Esophagus (tissue), 2 donors: ENCODE measurements at regions not wholly inside any gene's neighbourhood (a gene's known extent, or its start where the extent isn't known, plus 50 kb on each side); places are given as distances from the start of the nearest gene placed in this dataset.

Experiments
- H3K27ac ChIP-seq, 2 donors: one replicate each; pipeline ENCODE4 v1.5.1; 2013; ENCODE audit warnings: low read depth in 2 of 2, mild to moderate bottlenecking in 2 of 2, inconsistent platforms in 1 of 2, low read length in 1 of 2, moderate library complexity in 1 of 2
- H3K27me3 ChIP-seq, 2 donors: one replicate each; pipeline ENCODE4 v1.6.1; 2013; ENCODE audit warnings: low read length in 2 of 2, control low read depth in 1 of 2, mild to moderate bottlenecking in 1 of 2; ENCODE audit not compliant: insufficient read depth in 2 of 2, control insufficient read depth in 1 of 2
- H3K36me3 ChIP-seq, 2 donors: one replicate each; pipeline ENCODE4 v1.6.1; 2013; ENCODE audit warnings: low read length in 1 of 2; ENCODE audit not compliant: control insufficient read depth in 2 of 2, insufficient read depth in 2 of 2
- H3K4me1 ChIP-seq, 2 donors: one replicate each; pipeline ENCODE4 v1.6.1; 2013; ENCODE audit warnings: low read length in 1 of 2; ENCODE audit not compliant: control insufficient read depth in 2 of 2, insufficient read depth in 2 of 2
- H3K4me3 ChIP-seq, 2 donors: one replicate each; pipeline ENCODE4 v1.5.1; 2013; ENCODE audit warnings: low read length in 2 of 2, mild to moderate bottlenecking in 2 of 2, low read depth in 1 of 2, moderate library complexity in 1 of 2
- H3K9me3 ChIP-seq, 2 donors: one replicate each; pipeline ENCODE4 v1.6.1; 2013; ENCODE audit warnings: mild to moderate bottlenecking in 2 of 2, low read depth in 1 of 2, low read length in 1 of 2, moderate library complexity in 1 of 2; ENCODE audit not compliant: control insufficient read depth in 2 of 2, insufficient read depth in 1 of 2
- WGBS, 2 donors: extraction: QIAGEN DNeasy Blood & Tissue Kit; methylation state at CpG; one replicate each; pipeline ENCODE4 v1.1.7; 2013; 5-methylcytosine and 5-hydroxymethylcytosine counted together
- donor health status: healthy with polysubstance abuse.
- donor health status: Bipolar disorder and iron deficiency.

GRCh38 chr4:166153548-166153947 is 280.5 kb downstream of the TLL1 start:
- no peaks in the 10 kb centered on the region for H3K27me3 ChIP-seq
- H3K4me3 ChIP-seq, result no peak overlapping the region
- no peaks in the 10 kb centered on the region for H3K36me3 ChIP-seq
- peak overlapping the region in 1 of 2 donors; percentile 42 for H3K27ac ChIP-seq
- no peaks in the 10 kb centered on the region for H3K9me3 ChIP-seq
- H3K4me1 ChIP-seq, result no peaks in the 10 kb centered on the region

GRCh38 chr4:166162327-166162726 is 289.3 kb downstream of the TLL1 start:
- no peak overlapping the region for H3K4me3 ChIP-seq
- no peaks in the 10 kb centered on the region for H3K9me3 ChIP-seq
- H3K36me3 ChIP-seq, result no peaks in the 10 kb centered on the region
- no peaks in the 10 kb centered on the region for H3K4me1 ChIP-seq
- H3K27ac ChIP-seq, result no peak overlapping the region
- 50 to 51% methylated on average over 4 of the region's 4 CpGs for WGBS, 2 donors
- no peaks in the 10 kb centered on the region for H3K27me3 ChIP-seq

- no peak overlapping the region for H3K27ac ChIP-seq
- H3K36me3 ChIP-seq, result no peaks in the 10 kb centered on the region
- H3K4me1 ChIP-seq, result no peaks in the 10 kb centered on the region
- no peaks in the 10 kb centered on the region for H3K27me3 ChIP-seq
- no peaks in the 10 kb centered on the region for H3K9me3 ChIP-seq
- WGBS, 2 donors, result 1 to 2% methylated on average over 7 of the region's 7 CpGs
- no peak overlapping the region for H3K4me3 ChIP-seq
Measured at GRCh38 chr4:166165829-166166420, 292.9 kb downstream of the TLL1 start.

GRCh38 chr4:166169111-166169510 is 296.1 kb downstream of the TLL1 start:
- Histone ChIP-seq H3K27ac (no peak overlapping the region), H3K36me3 (no peaks in the 10 kb centered on the region), H3K9me3 (no peaks in the 10 kb centered on the region), H3K4me1 (no peaks in the 10 kb centered on the region), H3K27me3 (no peaks in the 10 kb centered on the region), H3K4me3 (no peak overlapping the region)
- 55 to 58% methylated on average over 3 of the region's 3 CpGs for WGBS, 2 donors

DNA sequence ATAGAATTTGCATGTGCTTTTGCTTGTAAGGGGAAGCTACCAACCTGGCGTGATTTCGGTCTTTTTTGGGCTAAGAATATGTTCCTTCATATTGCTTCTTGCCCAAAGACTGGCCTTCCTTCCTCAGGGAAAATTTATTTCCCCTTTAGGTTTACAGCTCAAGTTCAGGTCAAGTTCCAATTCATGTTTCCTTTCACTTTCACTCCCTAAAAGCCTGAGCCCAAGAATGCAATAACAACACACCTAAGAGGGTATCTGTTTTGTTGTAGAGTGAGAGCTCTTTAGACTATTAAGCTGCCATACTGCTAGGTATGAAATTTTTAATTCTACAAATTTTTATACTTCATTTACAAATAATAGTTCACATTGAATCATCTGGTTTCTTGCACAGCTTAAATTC is 299.6 kb downstream of the TLL1 start:
- H3K4me1 ChIP-seq, result no peaks in the 10 kb centered on the region
- H3K4me3 ChIP-seq, result no peak overlapping the region
- H3K36me3 ChIP-seq, result no peaks in the 10 kb centered on the region
- no peaks in the 10 kb centered on the region for H3K27me3 ChIP-seq
- H3K9me3 ChIP-seq, result no peaks in the 10 kb centered on the region
- H3K27ac ChIP-seq, result no peak overlapping the region
- WGBS, 2 donors, result 33 to 73% methylated on average over 2 of the region's 2 CpGs

DNA sequence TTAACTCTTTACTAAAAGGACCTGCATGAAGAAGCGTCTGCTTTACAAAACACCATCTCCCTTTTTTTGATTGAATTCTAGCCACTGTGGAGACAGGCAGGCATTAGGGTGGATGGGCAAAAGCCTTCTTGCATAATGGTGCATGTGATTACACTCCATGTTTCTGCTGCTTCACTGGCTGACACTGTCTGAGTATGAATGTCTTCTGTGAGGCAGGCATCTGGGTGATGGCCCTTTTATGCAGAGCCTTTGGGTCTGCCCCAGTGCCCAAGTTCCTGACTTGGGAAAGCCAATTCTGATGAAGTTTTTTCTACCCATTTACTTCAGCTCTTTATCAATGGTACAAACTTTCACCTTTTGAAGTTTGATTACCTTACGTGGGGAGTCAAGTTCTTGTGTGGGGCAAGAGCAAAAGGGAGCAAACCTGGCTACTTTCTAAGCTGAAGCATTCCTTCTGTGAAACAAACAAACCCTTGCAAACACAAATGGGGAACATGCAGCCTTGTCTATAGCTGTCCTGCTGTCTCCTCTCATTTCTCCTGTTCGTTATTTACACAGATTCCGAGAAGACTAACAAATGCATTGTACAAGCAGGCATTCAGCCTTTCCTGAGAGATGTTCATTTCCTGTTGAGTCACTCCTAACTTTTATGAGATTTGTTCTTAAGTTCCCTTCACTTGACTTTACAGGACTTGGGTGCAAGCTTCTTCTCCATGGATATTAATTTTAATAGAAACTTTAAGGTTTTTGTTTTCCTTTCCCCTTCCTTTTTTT is 301.9 kb downstream of the TLL1 start:
- no peaks in the 10 kb centered on the region for H3K27me3 ChIP-seq
- no peaks in the 10 kb centered on the region for H3K36me3 ChIP-seq
- H3K4me1 ChIP-seq, result no peaks in the 10 kb centered on the region
- no peak overlapping the region for H3K4me3 ChIP-seq
- WGBS, 2 donors, result 52 to 65% methylated on average over 4 of the region's 4 CpGs
- no peaks in the 10 kb centered on the region for H3K9me3 ChIP-seq
- H3K27ac ChIP-seq, result no peak overlapping the region

DNA sequence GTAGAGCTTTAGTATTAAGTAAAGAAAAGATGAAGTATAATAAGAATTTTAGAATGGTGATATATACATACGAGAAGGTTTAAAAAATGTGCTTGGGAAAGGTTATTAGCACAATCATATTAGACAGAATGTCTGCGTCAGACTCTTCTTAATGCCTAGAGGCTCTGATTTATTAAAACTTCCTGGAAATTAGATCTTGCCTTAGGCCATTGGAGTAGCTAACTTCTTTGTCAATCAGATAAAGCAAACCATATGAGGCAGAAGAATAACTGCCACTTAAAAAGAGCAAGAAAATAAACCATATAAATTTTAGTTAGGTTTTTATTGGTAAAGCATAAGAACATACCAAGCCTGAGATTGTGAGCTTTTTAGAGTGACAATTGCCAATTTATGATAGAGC is 309.1 kb downstream of the TLL1 start:
- WGBS, 2 donors, result 69 to 75% methylated on average over 2 of the region's 2 CpGs
- Histone ChIP-seq H3K27me3 (no peaks in the 10 kb centered on the region), H3K4me3 (no peak overlapping the region), H3K9me3 (no peaks in the 10 kb centered on the region), H3K27ac (no peak overlapping the region), H3K4me1 (no peaks in the 10 kb centered on the region), H3K36me3 (no peaks in the 10 kb centered on the region)

DNA sequence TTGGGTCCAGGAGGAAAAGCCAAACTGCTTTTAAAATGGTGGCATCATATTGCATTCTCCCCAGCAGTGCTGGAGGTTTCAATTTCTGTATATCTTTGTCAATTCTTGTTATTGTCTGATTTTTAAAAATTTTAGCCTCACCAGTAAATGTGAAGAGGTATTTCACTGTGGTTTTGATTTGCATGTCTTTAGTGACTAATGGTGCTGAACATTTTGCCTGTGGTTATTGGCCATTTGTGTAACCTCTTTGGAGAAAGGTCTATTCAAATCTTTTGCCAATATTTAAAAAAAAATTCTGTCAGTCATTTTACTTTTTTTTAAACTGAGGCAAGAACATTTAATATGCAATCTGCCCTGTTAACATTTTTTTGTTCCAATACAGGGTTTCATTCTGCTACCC is 322.1 kb downstream of the TLL1 start:
- H3K9me3 ChIP-seq, result no peaks in the 10 kb centered on the region
- H3K4me1 ChIP-seq, result no peaks in the 10 kb centered on the region
- H3K4me3 ChIP-seq, result no peak overlapping the region
- H3K27ac ChIP-seq, result no peak overlapping the region
- no peaks in the 10 kb centered on the region for H3K36me3 ChIP-seq
- H3K27me3 ChIP-seq, result no peaks in the 10 kb centered on the region

- WGBS, 2 donors, result 68 to 73% methylated on average over 3 of the region's 3 CpGs
- H3K4me3 ChIP-seq, result no peak overlapping the region
- no peaks in the 10 kb centered on the region for H3K36me3 ChIP-seq
Measured at GRCh38 chr4:166197166-166197565, 324.1 kb downstream of the TLL1 start.

DNA sequence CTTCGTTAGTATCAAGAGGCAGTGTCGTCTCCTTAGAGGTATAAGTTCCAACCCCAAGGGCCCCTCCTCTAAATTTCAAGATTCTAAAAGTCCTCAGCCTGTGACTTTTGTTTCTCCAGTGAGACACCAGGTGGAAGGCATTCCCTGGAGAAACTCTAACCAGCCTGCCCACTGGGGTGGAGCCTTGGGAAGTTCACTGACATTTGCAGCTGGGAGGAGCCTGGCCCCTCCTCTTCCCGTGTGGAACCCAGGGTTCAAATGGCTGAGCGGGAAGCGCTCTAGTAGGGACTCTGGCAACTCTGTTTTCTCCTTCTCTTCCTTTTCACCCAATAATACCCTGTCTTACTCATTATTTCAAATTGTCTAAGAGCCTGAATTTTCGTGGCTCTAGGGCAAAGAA is 325.0 kb downstream of the TLL1 start:
- no peaks in the 10 kb centered on the region for H3K36me3 ChIP-seq
- no peaks in the 10 kb centered on the region for H3K27me3 ChIP-seq
- H3K4me1 ChIP-seq, result no peaks in the 10 kb centered on the region
- WGBS, 2 donors, result 86 to 87% methylated on average over 6 of the region's 6 CpGs
- no peak overlapping the region for H3K27ac ChIP-seq
- no peaks in the 10 kb centered on the region for H3K9me3 ChIP-seq
- no peak overlapping the region for H3K4me3 ChIP-seq

More at GRCh38 chr4:166197166-166197565, 324.1 kb downstream of the TLL1 start:
- no peak overlapping the region for H3K27ac ChIP-seq
- no peaks in the 10 kb centered on the region for H3K9me3 ChIP-seq
- no peaks in the 10 kb centered on the region for H3K27me3 ChIP-seq
- H3K4me1 ChIP-seq, result no peaks in the 10 kb centered on the region
